Mononuclear cell (primary cell): ENCODE measurements at regions not wholly inside any gene's neighbourhood (a gene's known extent, or its start where the extent isn't known, plus 50 kb on each side); places are given as distances from the start of the nearest gene placed in this dataset.

ENCODE experiments used
- H3K27me3 ChIP-seq: 2 replicates; pipeline ENCODE4 v1.6.0; 2011; ENCODE audit warnings: low read length, control low read depth; ENCODE audit not compliant: insufficient read depth
- H3K4me1 ChIP-seq: 2 replicates; pipeline ENCODE4 v1.5.1; 2011; ENCODE audit warnings: mild to moderate bottlenecking, low read length, control low read depth; ENCODE audit not compliant: insufficient read depth
- H3K4me3 ChIP-seq: 2 replicates; pipeline ENCODE4 v1.5.1; 2011; ENCODE audit warnings: mild to moderate bottlenecking, low read length, moderate library complexity
- H3K9me3 ChIP-seq: 2 replicates; pipeline ENCODE4 v1.5.1; 2011; ENCODE audit warnings: low read depth, mild to moderate bottlenecking, control low read depth, low read length

GRCh38 chr16:65201511-65201910 is 79.6 kb upstream of the CDH11 start:
- Histone ChIP-seq H3K9me3 (no peaks in the 10 kb centered on the region), H3K4me3 (no peak overlapping the region), H3K27me3 (no peaks in the 10 kb centered on the region), H3K4me1 (no peaks in the 10 kb centered on the region)

- H3K27me3 ChIP-seq: no peaks in the 10 kb centered on the region
- no peaks in the 10 kb centered on the region for H3K4me1 ChIP-seq
- H3K4me3 ChIP-seq: no peak overlapping the region
- no peaks in the 10 kb centered on the region for H3K9me3 ChIP-seq
Observed at GRCh38 chr16:65200857-65201256, 79.0 kb upstream of the CDH11 start.

- H3K27me3 ChIP-seq: no peaks in the 10 kb centered on the region
- no peak overlapping the region for H3K4me3 ChIP-seq
- no peaks in the 10 kb centered on the region for H3K9me3 ChIP-seq
- no peaks in the 10 kb centered on the region for H3K4me1 ChIP-seq
Observed at GRCh38 chr16:65200156-65200773, 78.4 kb upstream of the CDH11 start.

GRCh38 chr16:65196420-65197075 is 74.7 kb upstream of the CDH11 start:
- Histone ChIP-seq H3K4me1 (no peaks in the 10 kb centered on the region), H3K9me3 (no peaks in the 10 kb centered on the region), H3K4me3 (no peak overlapping the region), H3K27me3 (no peaks in the 10 kb centered on the region)

- H3K4me1 ChIP-seq: no peaks in the 10 kb centered on the region
- H3K9me3 ChIP-seq: no peaks in the 10 kb centered on the region
- H3K4me3 ChIP-seq: no peak overlapping the region
- no peaks in the 10 kb centered on the region for H3K27me3 ChIP-seq
Observed at GRCh38 chr16:65195998-65196397, 74.1 kb upstream of the CDH11 start.

- no peak overlapping the region for H3K4me3 ChIP-seq
- no peaks in the 10 kb centered on the region for H3K27me3 ChIP-seq
- H3K4me1 ChIP-seq: no peaks in the 10 kb centered on the region
- H3K9me3 ChIP-seq: no peaks in the 10 kb centered on the region
Observed at GRCh38 chr16:65185241-65185778, 63.4 kb upstream of the CDH11 start.

GRCh38 chr16:65181071-65181561 is 59.3 kb upstream of the CDH11 start:
- no peaks in the 10 kb centered on the region for H3K27me3 ChIP-seq
- H3K4me1 ChIP-seq: no peaks in the 10 kb centered on the region
- H3K9me3 ChIP-seq: no peaks in the 10 kb centered on the region
- no peak overlapping the region for H3K4me3 ChIP-seq

GRCh38 chr16:65178151-65178550 is 56.3 kb upstream of the CDH11 start:
- Histone ChIP-seq H3K27me3 (no peaks in the 10 kb centered on the region), H3K4me1 (no peaks in the 10 kb centered on the region), H3K4me3 (no peak overlapping the region), H3K9me3 (no peaks in the 10 kb centered on the region)

- Histone ChIP-seq H3K4me1 (no peaks in the 10 kb centered on the region), H3K4me3 (no peak overlapping the region), H3K27me3 (no peaks in the 10 kb centered on the region), H3K9me3 (no peaks in the 10 kb centered on the region)
Observed at GRCh38 chr16:65176603-65177002, 54.7 kb upstream of the CDH11 start.

GRCh38 chr16:65172356-65172755 is 50.5 kb upstream of the CDH11 start:
- H3K9me3 ChIP-seq: no peaks in the 10 kb centered on the region
- no peaks in the 10 kb centered on the region for H3K4me1 ChIP-seq
- no peak overlapping the region for H3K4me3 ChIP-seq
- no peaks in the 10 kb centered on the region for H3K27me3 ChIP-seq
